HL-60 (cell line): ENCODE measurements at regions not wholly inside any gene's neighbourhood (a gene's known extent, or its start where the extent isn't known, plus 50 kb on each side); places are given as distances from the start of the nearest gene placed in this dataset.

Experiments used
- DNase-seq, 2 experiments: peaks; one replicate each; pipeline ENCODE4 v3.0.0-alpha.2; 2010 to 2020; ENCODE audit warnings: low read depth in 1 of 2, low spot score in 1 of 2
- H3K27ac ChIP-seq: fragments of 250-450 bp; sonication (Bioruptor Pico); replicated peaks from 2 replicates; pipeline ENCODE4 v1.5.1; 2020; ENCODE audit warnings: mild to moderate bottlenecking, moderate library complexity
- H3K27me3 ChIP-seq: fragments of 250-450 bp; sonication (Bioruptor Pico); 2 replicates; pipeline ENCODE4 v1.5.1; 2021; ENCODE audit warnings: mild to moderate bottlenecking, moderate library complexity; ENCODE audit not compliant: insufficient read depth, poor library complexity, severe bottlenecking
- H3K4me3 ChIP-seq: replicated peaks from 2 replicates; pipeline ENCODE4 v1.5.1; 2011; ENCODE audit warnings: mild to moderate bottlenecking, control low read depth, low read length; ENCODE audit not compliant: insufficient read depth
- CTCF ChIP-seq: IDR thresholded peaks from one replicate; pipeline ENCODE4 v1.5.1; 2011; ENCODE audit warnings: low read length, control low read depth, inconsistent platforms; ENCODE audit not compliant: insufficient read depth
- GABPA ChIP-seq: IDR thresholded peaks from 2 replicates; pipeline ENCODE4 v1.6.1; 2012; ENCODE audit warnings: low read depth
- POLR2AphosphoS5 ChIP-seq: IDR thresholded peaks from 2 replicates; pipeline ENCODE4 v1.6.1; 2012; ENCODE audit warnings: low read depth
- SPI1 ChIP-seq: IDR thresholded peaks from 2 replicates; pipeline ENCODE4 v1.6.1; 2012; ENCODE audit warnings: low read depth, mild to moderate bottlenecking, borderline replicate concordance
- TF ChIP-seq, protein P1 (sequence below): IDR thresholded peaks from 2 replicates; pipeline ENCODE4 v1.6.1; 2012; ENCODE audit warnings: low read depth; ENCODE audit not compliant: insufficient replicate concordance

- Histone ChIP-seq H3K27ac (no peak overlapping the region), H3K4me3 (no peak overlapping the region), H3K27me3 (no peaks in the 10 kb centered on the region)
- no peak for DNase-seq
- no peak for TF ChIP-seq SPI1
- TF ChIP-seq, protein P1, sequence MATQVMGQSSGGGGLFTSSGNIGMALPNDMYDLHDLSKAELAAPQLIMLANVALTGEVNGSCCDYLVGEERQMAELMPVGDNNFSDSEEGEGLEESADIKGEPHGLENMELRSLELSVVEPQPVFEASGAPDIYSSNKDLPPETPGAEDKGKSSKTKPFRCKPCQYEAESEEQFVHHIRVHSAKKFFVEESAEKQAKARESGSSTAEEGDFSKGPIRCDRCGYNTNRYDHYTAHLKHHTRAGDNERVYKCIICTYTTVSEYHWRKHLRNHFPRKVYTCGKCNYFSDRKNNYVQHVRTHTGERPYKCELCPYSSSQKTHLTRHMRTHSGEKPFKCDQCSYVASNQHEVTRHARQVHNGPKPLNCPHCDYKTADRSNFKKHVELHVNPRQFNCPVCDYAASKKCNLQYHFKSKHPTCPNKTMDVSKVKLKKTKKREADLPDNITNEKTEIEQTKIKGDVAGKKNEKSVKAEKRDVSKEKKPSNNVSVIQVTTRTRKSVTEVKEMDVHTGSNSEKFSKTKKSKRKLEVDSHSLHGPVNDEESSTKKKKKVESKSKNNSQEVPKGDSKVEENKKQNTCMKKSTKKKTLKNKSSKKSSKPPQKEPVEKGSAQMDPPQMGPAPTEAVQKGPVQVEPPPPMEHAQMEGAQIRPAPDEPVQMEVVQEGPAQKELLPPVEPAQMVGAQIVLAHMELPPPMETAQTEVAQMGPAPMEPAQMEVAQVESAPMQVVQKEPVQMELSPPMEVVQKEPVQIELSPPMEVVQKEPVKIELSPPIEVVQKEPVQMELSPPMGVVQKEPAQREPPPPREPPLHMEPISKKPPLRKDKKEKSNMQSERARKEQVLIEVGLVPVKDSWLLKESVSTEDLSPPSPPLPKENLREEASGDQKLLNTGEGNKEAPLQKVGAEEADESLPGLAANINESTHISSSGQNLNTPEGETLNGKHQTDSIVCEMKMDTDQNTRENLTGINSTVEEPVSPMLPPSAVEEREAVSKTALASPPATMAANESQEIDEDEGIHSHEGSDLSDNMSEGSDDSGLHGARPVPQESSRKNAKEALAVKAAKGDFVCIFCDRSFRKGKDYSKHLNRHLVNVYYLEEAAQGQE, result no peak
- no peak for TF ChIP-seq CTCF
These were observed 246.6 kb downstream of the LY86 start for GRCh38 chr6:6835223-6835503.

- Histone ChIP-seq H3K27me3 (no peaks in the 10 kb centered on the region), H3K4me3 (no peak overlapping the region), H3K27ac (no peak overlapping the region)
- no peak for DNase-seq
- TF ChIP-seq SPI1 (no peak), CTCF (no peak), GABPA (no peak), POLR2AphosphoS5 (no peak)
- TF ChIP-seq, protein P1, result no peak
These were observed 248.3 kb downstream of the LY86 start for GRCh38 chr6:6836609-6837406.

- H3K4me3 ChIP-seq, result no peak overlapping the region
- no peak for TF ChIP-seq SPI1
- TF ChIP-seq, protein P1, result no peak
- TF ChIP-seq CTCF, result no peak
- no peak for TF ChIP-seq POLR2AphosphoS5
- no peak for TF ChIP-seq GABPA
- H3K27ac ChIP-seq, result no peak overlapping the region
- no peak for DNase-seq
- no peaks in the 10 kb centered on the region for H3K27me3 ChIP-seq
These were observed 249.1 kb downstream of the LY86 start for GRCh38 chr6:6837541-6838080.
